ENCODE measurements at regions not wholly inside any gene's neighbourhood (a gene's known extent, or its start where the extent isn't known, plus 50 kb on each side); places are given as distances from the start of the nearest gene placed in this dataset.

- TF ChIP-seq, protein P1, sequence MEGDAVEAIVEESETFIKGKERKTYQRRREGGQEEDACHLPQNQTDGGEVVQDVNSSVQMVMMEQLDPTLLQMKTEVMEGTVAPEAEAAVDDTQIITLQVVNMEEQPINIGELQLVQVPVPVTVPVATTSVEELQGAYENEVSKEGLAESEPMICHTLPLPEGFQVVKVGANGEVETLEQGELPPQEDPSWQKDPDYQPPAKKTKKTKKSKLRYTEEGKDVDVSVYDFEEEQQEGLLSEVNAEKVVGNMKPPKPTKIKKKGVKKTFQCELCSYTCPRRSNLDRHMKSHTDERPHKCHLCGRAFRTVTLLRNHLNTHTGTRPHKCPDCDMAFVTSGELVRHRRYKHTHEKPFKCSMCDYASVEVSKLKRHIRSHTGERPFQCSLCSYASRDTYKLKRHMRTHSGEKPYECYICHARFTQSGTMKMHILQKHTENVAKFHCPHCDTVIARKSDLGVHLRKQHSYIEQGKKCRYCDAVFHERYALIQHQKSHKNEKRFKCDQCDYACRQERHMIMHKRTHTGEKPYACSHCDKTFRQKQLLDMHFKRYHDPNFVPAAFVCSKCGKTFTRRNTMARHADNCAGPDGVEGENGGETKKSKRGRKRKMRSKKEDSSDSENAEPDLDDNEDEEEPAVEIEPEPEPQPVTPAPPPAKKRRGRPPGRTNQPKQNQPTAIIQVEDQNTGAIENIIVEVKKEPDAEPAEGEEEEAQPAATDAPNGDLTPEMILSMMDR (IDR thresholded peaks at IDR 0.05): no peak
- TF ChIP-seq POLR2AphosphoS5 (IDR thresholded peaks at IDR 0.05; ENCODE audit: insufficient read depth in 1 of 2, low read depth in 1 of 2): no peak
These were observed 794.3 kb upstream of the MIR17HG start for GRCh38 chr13:90553159-90553558.

Data from vagina (tissue), 2 donors.